ENCODE measurements at regions not wholly inside any gene's neighbourhood (a gene's known extent, or its start where the extent isn't known, plus 50 kb on each side); places are given as distances from the start of the nearest gene placed in this dataset.

- no peak for TF ChIP-seq CTCF (IDR thresholded peaks at IDR 0.05)
- no peak for TF ChIP-seq POLR2AphosphoS5 (IDR thresholded peaks at IDR 0.05)
- TF ChIP-seq POLR2A (IDR thresholded peaks at IDR 0.05), result no peak
Observed at GRCh38 chr3:178226094-178226493, 310.1 kb upstream of the KCNMB2 start.

Data from breast epithelium (tissue), 3 donors.